Thyroid gland (tissue), 4 donors: ENCODE measurements at regions not wholly inside any gene's neighbourhood (a gene's known extent, or its start where the extent isn't known, plus 50 kb on each side); places are given as distances from the start of the nearest gene placed in this dataset.

ENCODE experiments used
- CTCF ChIP-seq, 6 experiments: fragments of 200-600 bp in 3 of 6; fragments of 450-650 bp in 3 of 6; sonication (generic) in 3 of 6; IDR thresholded peaks; one replicate each; pipeline ENCODE4 v1.5.1; 2016 to 2019; ENCODE audit warnings: antibody characterized with exemption in 6 of 6, mild to moderate bottlenecking in 2 of 6, inconsistent platforms in 1 of 6, moderate library complexity in 1 of 6
- POLR2A ChIP-seq, 2 donors: fragments of 450-650 bp; IDR thresholded peaks; one replicate each; pipeline ENCODE4 v1.6.1; 2017; ENCODE audit warnings: antibody characterized with exemption in 2 of 2, mild to moderate bottlenecking in 2 of 2, moderate library complexity in 1 of 2

- TF ChIP-seq CTCF (IDR thresholded peaks at IDR 0.05) (no peak), POLR2A (IDR thresholded peaks at IDR 0.05) (no peak)
Measured at GRCh38 chr9:104416470-104416869, 87.6 kb upstream of the OR13F1 start.
